ENCODE measurements at regions not wholly inside any gene's neighbourhood (a gene's known extent, or its start where the extent isn't known, plus 50 kb on each side); places are given as distances from the start of the nearest gene placed in this dataset.
"Not testable (repeated sequence)": the region's sequence is repeated elsewhere in the genome, so short reads cannot be mapped to it uniquely, and the experiment has no call there.

DNA sequence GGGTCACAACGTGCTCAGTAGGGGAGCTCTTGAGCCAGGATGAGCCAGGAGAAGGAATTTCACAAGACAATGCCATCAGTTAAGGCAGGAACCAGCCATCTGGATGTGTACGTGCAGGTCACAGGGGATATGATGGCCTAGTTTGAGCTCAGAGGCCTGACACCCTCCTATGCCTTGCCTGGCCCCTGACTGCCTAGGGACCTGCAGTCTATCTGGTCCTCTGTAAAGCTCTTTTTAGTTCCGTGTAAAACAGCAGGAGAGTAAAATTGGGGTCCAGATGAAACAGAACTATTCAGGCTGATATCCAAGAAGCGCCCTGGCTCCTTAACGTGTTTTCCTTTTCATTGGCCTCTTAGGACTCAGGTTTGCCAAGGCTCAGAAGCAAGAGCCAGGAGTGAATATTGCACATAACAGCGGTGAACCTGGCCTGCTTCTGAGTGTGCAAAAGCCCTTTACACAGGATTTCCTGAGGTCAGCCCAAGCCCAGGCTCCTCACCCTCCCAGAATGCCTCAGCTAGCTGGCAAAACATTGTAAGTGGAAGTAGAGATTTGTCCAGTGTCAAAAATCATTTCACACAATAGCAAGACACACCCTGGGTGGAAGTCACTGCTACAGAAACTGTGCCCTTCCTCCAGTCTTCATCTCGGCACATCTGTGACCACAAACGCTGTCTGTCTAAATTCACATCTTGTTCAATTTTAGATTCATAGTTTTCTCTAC is 777.2 kb downstream of the UQCRFS1 start:
- no peak for DNase-seq (ENCODE audit: low spot score)

- not testable (repeated sequence) for DNase-seq (ENCODE audit: low spot score)
Observed at GRCh38 chr19:28434794-28435193, 778.2 kb downstream of the UQCRFS1 start.

- DNase-seq (ENCODE audit: low spot score) = not testable (repeated sequence)
Observed at GRCh38 chr19:28434365-28434764, 778.6 kb downstream of the UQCRFS1 start.

- DNase-seq (ENCODE audit: low spot score) = not testable (repeated sequence)
Observed at GRCh38 chr19:28433166-28433565, 779.8 kb downstream of the UQCRFS1 start.

DNA sequence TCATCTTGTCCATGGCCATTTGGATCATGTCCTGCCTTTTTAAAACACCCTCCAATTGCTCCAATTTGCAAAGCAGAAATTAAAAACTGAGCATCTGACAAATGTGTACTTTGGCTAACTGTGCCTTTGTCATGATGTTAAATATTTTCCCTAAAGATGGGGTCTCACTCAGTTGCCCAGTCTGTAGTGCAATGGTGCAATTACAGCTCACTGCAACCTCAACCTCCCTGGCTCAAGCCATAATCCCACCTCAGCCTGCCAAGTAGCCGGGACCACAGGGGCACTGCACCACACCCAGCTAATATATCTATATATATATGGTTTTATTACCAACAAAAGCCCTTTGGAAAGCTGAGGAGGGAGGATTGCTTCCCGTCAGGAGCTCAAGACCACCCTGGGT is 782.7 kb downstream of the UQCRFS1 start:
- DNase-seq (ENCODE audit: low spot score) = no peak

DNA sequence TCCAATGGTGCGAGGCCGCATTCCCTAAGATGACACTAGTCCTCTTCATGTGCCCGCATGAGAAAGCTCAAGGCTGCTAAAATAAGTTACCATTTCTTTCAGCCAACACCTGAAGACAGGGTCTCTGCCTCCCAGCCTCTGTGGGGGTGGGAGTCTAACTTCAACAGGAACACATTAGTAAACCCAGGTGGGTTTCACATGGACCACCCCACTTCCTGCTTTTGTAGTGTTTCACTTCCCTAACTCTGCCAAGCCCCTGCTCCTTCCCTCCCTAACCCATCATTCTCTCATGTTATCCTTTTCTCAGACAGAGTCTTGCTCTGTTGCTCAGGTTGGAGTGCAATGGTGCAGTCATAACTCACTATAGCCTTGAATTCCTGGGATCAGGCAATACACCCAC is 783.6 kb downstream of the UQCRFS1 start:
- no peak for DNase-seq (ENCODE audit: low spot score)

GRCh38 chr19:28428663-28429348 is 784.1 kb downstream of the UQCRFS1 start:
- no peak for DNase-seq (ENCODE audit: low spot score)

GRCh38 chr19:28427376-28428083 is 785.4 kb downstream of the UQCRFS1 start:
- DNase-seq (ENCODE audit: low spot score) = no peak

DNA sequence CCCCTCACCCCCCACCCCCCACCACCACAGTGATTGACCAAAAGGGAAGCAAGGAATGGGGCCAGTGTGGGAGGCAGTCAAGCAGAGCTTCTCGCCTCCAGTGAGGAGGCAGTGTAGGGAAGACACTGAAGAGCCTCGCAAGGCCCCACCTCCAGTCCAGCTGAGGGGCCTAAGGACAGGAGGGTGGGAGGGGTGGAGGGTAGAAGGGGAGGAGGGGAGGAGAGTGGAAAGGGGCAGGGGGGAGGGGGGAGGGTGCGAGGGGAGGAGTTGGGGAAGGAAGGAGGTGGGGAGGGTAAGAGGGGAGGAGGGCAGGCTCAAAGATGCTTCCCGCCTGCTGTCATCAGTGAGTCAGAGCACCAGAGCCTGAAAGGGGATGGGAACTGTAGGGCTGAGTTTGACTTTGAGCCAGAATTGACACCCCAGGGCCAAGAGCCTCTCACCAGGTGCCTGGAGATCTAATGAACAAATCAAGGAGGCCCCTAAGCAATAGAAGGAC is 786.2 kb downstream of the UQCRFS1 start:
- DNase-seq (ENCODE audit: low spot score) = no peak

DNA sequence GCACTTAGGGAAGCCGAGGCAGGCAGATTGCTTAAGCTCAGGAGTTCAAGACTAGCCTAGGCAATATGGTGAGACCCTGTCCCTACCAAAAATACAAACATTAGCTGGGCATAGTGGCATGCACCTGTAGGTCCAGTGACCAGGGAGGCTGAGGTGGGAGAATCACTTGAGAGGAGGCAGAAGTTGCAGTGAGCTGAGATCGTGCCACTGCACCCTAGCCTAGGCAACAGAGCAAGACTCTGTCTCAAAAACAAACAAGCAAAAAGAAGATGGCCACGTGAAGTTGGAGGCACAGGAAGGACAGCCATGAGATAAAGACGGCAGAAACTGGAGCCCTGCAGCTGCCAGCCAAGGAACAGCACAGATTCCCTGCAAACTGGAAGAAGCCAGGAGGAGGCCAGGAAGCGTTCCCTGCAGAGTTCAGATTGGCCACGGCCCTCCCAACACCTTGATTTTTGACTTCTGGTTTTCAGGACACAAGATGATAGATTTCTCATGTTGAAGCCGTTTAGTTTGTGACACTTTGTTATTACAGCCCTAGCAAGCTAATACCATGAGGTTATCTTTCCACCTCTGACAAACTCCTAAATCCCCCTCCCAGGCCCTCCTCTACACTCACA is 786.7 kb downstream of the UQCRFS1 start:
- no peak for DNase-seq (ENCODE audit: low spot score)

DNA sequence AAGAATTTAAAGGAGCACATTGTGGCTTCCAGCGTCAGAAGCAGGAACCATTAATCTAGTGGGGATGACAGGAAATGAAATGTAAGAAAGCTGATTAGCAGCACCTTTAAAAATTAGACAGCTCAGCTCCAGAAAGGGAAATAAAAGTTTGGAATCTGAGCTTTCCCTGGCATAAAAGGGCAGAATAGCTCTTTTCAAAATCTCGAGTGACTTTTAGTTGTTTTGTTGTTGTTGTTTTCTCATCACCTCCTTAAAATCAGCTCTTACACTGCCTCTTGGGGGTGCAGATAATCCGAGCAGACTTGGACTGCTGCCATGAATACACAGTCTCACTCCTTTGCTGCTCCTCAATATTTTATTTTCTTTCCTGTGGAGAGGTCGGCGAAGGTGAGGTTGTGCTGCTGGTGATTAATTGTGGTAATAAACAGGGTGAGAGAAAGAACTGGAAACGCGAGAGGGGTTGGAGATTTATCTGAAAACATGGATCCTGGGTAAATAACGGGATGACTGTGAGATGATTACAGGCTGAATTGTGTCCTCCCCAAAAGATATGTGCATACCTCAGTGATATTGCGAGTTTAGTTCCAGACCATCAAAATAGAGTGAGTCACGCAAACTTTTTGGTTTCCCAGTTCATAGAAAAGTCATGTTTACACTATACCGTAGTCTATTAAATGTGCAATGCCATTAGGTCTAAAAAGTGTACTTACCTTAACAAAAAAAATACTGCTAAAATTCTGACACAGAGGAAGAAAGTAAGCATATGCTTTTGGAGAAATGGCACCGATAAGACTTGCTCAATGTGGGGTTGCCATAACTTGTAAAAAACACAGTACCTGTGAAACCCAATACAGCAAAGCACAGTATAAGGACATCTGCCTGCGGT is 787.7 kb downstream of the UQCRFS1 start:
- no peak for DNase-seq (ENCODE audit: low spot score)

DNA sequence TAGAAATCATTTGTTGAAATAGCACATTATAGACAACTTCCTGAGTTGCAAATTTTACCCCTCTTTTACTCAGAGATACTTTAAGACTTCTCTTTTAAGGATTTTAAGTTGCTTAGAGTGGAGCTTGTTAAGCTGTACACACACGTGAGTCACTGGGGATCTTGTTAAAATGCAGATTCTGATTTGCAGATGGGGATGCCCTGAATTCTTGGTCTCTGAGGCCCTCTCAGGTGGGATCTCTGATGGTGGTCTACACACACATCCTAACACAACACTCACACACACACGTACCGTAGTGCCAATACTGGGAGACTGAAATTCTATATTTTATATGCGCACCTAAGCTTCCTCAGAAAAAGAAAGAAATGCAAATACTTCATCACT is 788.3 kb downstream of the UQCRFS1 start:
- DNase-seq (ENCODE audit: low spot score) = no peak

DNA sequence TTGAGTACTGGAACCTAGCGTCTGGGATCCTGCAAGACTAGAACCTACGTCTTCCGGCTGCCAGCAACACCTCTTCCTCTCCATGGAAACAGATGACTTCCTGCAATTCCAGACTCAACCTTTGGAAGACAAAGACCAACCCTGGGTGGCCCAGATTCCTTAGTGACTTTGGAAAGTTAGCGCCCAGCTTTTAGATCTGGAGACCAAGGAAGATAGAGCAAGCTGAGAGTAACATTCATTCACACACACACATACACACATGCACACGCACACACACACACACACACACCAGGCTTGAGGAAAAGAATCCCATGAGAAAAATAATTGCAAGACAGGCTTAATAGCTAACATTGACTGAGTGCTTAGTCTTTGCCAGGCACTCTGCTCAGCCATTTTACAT is 788.9 kb downstream of the UQCRFS1 start:
- DNase-seq (ENCODE audit: low spot score) = no peak

DNA sequence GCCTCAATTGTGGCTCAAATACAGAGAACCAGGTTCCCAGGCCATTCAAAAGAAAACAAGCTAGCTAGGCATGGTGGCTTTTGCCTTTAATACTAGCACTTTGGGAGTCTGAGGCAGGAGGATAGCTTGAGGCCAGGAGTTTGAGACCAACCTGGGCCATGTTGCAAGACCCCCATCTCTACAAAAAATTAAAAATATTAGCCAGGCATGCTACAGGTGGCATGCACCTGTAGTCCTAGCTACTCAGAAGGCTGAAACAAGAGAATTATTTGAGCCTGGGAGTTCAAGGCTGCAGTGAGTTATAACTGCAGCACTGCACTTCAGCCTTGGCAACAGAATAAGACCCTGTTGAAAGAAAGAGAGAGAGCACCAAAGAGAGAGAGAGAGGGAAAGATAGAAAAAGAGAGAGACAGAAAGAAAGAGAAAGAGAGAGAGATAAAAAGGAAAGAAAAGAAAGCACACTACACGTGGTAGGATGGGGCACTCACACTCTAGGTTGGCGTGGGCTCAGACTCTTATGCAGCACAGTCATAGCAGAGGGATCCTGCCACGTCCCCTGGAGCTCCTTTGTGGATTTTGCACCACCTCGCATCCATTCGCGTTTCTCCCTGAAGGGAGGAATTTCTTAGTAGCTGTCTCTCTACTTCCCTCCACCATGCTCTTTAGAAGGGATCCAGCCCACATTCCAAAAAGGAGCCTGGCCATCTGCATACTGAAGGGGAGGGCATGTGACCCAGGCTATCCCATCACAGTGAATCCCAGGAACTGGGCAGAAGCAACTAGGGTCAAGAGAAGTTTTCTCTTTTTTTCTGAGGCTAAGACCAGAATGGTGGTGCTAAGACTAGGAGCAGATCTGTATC is 789.9 kb downstream of the UQCRFS1 start:
- no peak for DNase-seq (ENCODE audit: low spot score)

DNA sequence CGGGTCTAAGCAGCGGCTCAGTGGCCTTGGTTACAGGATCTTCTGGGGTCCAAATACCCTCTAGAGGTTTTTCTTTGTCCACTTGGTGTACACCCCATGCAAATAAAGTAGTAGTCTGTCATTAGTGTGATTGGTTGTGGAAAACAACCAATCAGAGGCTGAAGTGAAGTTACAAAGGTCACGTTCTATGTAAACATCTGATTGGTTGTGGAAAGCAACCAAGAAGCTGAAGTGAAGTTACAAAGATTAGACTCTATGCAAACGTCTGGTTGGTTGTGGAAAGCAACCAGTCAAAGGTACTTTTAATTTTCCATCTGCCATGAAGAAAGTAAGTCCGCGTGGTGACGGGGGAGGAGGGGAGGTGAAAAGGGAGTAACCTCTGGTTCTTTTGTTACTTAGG is 790.9 kb downstream of the UQCRFS1 start:
- no peak for DNase-seq (ENCODE audit: low spot score)

GRCh38 chr19:28420811-28421550 is 792.0 kb downstream of the UQCRFS1 start:
- no peak for DNase-seq (ENCODE audit: low spot score)

DNA sequence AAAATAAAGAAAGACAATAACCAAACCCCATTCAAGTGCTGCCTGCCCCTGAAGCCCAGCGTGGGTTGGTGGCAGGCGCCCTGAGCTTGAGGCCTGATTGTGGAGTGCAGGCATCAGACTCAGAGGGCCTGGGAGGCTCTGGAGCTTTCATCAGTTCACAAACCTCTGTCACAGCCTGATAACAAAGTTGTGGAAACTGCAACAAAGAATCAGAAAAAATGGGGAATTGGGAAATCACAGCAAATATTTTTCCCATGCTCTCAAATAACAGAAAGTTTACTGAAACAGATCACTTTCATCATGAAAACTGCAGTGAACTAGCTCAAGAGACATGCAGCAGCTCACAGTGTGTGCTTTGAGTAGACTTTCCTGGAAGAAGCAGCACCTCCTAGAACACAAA is 793.6 kb downstream of the UQCRFS1 start:
- no peak for DNase-seq (ENCODE audit: low spot score)

GRCh38 chr19:28417361-28417760 is 795.6 kb downstream of the UQCRFS1 start:
- DNase-seq (ENCODE audit: low spot score) = no peak

- no peak for DNase-seq (ENCODE audit: low spot score)
Observed at GRCh38 chr19:28416245-28416644, 796.7 kb downstream of the UQCRFS1 start.

DNA sequence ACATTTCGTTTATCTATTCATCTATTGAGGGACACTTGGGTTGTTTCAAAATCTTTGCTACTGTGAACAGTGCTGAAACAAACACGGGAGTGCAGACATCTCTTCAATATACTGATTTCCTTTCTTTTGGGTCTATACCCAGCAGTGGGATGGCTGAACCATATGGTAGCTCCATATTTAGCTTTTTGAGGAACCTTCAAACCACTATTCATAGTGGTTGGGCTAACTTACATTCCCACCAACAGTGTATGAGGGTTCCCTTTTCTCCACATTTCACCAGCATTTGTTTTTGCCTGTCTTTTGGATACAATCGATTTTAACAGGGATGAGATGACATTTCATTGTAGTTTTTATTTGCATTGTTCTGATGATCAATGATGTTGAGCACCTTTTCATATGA is 798.2 kb downstream of the UQCRFS1 start:
- DNase-seq (ENCODE audit: low spot score) = no peak

Measured in hematopoietic multipotent progenitor cell treated with erythropoietin and hydrocortisone succinate and interleukin-3 and kit ligand, for 17 days (in vitro differentiated cells).